ENCODE measurements at regions not wholly inside any gene's neighbourhood (a gene's known extent, or its start where the extent isn't known, plus 50 kb on each side); places are given as distances from the start of the nearest gene placed in this dataset.

GRCh38 chr7:81233208-81233940 lies 314.5 kb upstream of the SEMA3C start:
- TF ChIP-seq SIRT6 (IDR thresholded peaks at IDR 0.05; ENCODE audit: low read length) (no peak), CBX5 (IDR thresholded peaks at IDR 0.05; ENCODE audit: low read depth, low read length) (no peak), KDM4A (IDR thresholded peaks at IDR 0.05; ENCODE audit: low read depth, low read length, severe bottlenecking) (no peak), TCF12 (IDR thresholded peaks at IDR 0.05; ENCODE audit: low read depth, low read length) (no peak), CBX8 (IDR thresholded peaks at IDR 0.05; ENCODE audit: borderline replicate concordance, low read depth, low read length) (no peak)
- Histone ChIP-seq H3K4me2 (ENCODE audit: insufficient read depth in 1 of 2, low read depth in 2 of 2, low read length in 2 of 2) (no peak overlapping the region), H3K23ac (ENCODE audit: insufficient read length) (no peak overlapping the region), H4K8ac (ENCODE audit: extremely low read depth, insufficient read depth, low read length) (no peak overlapping the region), H3K18ac (ENCODE audit: extremely low read depth, low read length) (no peak overlapping the region; the same call in 1 of the 2 replicates), H3K27ac (ENCODE audit: low read depth, low read length) (no peak overlapping the region), H4K91ac (replicated peaks; ENCODE audit: insufficient read length, low read length) (no peak overlapping the region), H3K79me1 (ENCODE audit: low read depth, low read length) (no peaks in the 10 kb centered on the region), H4K20me1 (replicated peaks in 1 of 2; ENCODE audit: control insufficient read depth in 1 of 2, insufficient read depth in 2 of 2, low read length in 2 of 2) (no peaks in the 10 kb centered on the region), H2BK5ac (ENCODE audit: low read depth, low read length) (no peak overlapping the region), H3K27me3 (replicated peaks in 1 of 4; ENCODE audit: control insufficient read depth in 3 of 4, extremely low read depth in 1 of 4, insufficient read depth in 3 of 4, low read length in 3 of 4) (no peaks in the 10 kb centered on the region), H2BK20ac (ENCODE audit: low read length) (no peak overlapping the region), H3K4ac (replicated peaks; ENCODE audit: insufficient read length, low read depth, low read length) (no peak overlapping the region), H3K4me3 (ENCODE audit: extremely low read depth in 1 of 4, insufficient read depth in 2 of 4, low read depth in 3 of 4, low read length in 4 of 4) (no peak overlapping the region), H2AFZ (ENCODE audit: low read length) (no peak overlapping the region), H2BK12ac (ENCODE audit: low read depth, low read length) (no peak overlapping the region), H2AK5ac (ENCODE audit: low read depth, low read length) (no peak overlapping the region), H3K9ac (replicated peaks in 1 of 4; ENCODE audit: extremely low read depth in 1 of 4, low read depth in 3 of 4, low read length in 3 of 4) (no peak overlapping the region), H3K9me3 (ENCODE audit: insufficient read depth in 2 of 2, low read depth in 1 of 2, low read length in 1 of 2) (no peaks in the 10 kb centered on the region; a peak in 1 of 4 replicates), H2BK120ac (replicated peaks; ENCODE audit: low read depth, low read length) (no peak overlapping the region), H3K4me1 (replicated peaks in 1 of 4; ENCODE audit: control insufficient read depth in 3 of 4, insufficient read depth in 4 of 4, low read length in 3 of 4) (peaks cover 2 to 5% (median 3%) of the 10 kb centered on the region in 4 experiments; a peak in 2 of 7 replicates), H4K5ac (ENCODE audit: insufficient read length, low read depth, low read length) (no peak overlapping the region), H2BK15ac (ENCODE audit: low read length) (no peak overlapping the region), H3K36me3 (ENCODE audit: control insufficient read depth in 2 of 4, insufficient read depth in 4 of 4, low read length in 3 of 4) (no peaks in the 10 kb centered on the region), H3K14ac (ENCODE audit: insufficient read length) (no peak overlapping the region), H3K56ac (replicated peaks; ENCODE audit: insufficient read length, low read depth, low read length) (no peak overlapping the region), H3K79me2 (ENCODE audit: control insufficient read depth in 1 of 2, insufficient read depth in 2 of 2, low read length in 2 of 2) (no peaks in the 10 kb centered on the region), H3K23me2 (ENCODE audit: low read depth, low read length) (no peaks in the 10 kb centered on the region; the same call in 1 of the 2 replicates)
- POLR2A ChIA-PET (ENCODE audit: partially characterized antibody) = no interaction called here
- no peak for DNase-seq (ENCODE audit: low read depth in 1 of 2, low spot score in 2 of 2)
- CTCF ChIA-PET (ENCODE audit: partially characterized antibody) = no interaction called here
- no peak for FAIRE-seq
- WGBS, 2 experiments (ENCODE audit: extremely low coverage in 1 of 2, insufficient coverage in 1 of 2, insufficient read length in 1 of 2, insufficient replicate concordance in 2 of 2, low coverage in 1 of 2, low lambda C conversion rate in 2 of 2, missing lambda C conversion rate in 1 of 2) = 88% methylated on average over 11 of the region's 11 CpGs; no CpG with 5 or more reads in 1 of the 2 experiments
